ENCODE measurements at regions not wholly inside any gene's neighbourhood (a gene's known extent, or its start where the extent isn't known, plus 50 kb on each side); places are given as distances from the start of the nearest gene placed in this dataset.

DNA sequence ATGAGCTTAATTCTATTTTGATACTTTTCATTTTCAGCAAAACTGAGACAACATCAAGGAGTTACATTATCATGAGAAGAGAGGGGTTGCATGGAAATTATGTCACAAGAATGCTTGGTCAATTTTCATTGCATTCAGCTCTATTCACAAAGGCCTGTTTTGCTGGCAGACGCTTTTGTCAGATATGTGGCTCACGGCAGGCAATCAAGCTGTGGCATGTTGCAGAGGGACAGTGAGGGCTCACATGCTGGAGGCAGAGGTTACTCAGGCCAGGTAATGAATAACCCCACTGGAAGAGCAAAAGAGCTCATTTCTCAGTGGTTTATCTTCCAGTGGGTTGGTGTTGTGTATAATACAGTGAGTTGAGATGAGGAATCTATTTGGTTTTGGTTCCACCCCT is 98.7 kb upstream of the RBFOX1 start:
- TF ChIP-seq POLR2A (IDR thresholded peaks at IDR 0.05; ENCODE audit: low read depth, low read length) (no peak), POLR2AphosphoS5 (IDR thresholded peaks at IDR 0.05; ENCODE audit: low read depth, low read length) (no peak)

All from GM12892 (cell line).